HepG2 (cell line): ENCODE measurements at regions not wholly inside any gene's neighbourhood (a gene's known extent, or its start where the extent isn't known, plus 50 kb on each side); places are given as distances from the start of the nearest gene placed in this dataset.
"Not testable (repeated sequence)": the region's sequence is repeated elsewhere in the genome, so short reads cannot be mapped to it uniquely, and the experiment has no call there.

ENCODE experiments used
- GATAD2A ChIP-seq: IDR thresholded peaks from 2 replicates; pipeline ENCODE4 v1.6.1; 2016
- ZNF567 ChIP-seq: sonication (generic); formaldehyde crosslinking; IDR thresholded peaks from 2 replicates; pipeline ENCODE4 v1.8.1; 2023; ENCODE audit warnings: mild to moderate bottlenecking, missing genetic modification reagents, borderline replicate concordance

DNA sequence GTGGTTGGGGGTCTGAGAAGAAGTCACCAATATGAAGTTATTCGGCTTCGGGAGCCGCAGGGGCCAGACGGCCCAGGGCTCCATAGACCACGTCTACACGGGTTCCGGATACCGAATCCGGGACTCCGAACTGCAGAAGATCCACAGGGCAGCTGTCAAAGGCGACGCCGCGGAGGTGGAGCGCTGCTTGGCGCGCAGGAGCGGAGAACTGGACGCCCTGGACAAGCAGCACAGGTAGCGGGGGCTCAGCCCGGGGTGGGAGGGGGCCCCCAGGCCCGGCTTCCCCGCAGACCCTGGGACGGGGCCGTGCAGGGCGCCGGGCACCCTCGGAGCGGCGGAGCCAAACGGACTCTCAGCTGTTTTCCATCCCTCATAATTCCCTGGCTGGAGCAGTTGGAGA is 915.4 kb downstream of the FOXD4L5 start:
- not testable (repeated sequence) for TF ChIP-seq GATAD2A, ZNF567 (CRISPR knock-in tag)
